Right forelimb (tissue), 1 donor: ENCODE measurements at regions not wholly inside any gene's neighbourhood (a gene's known extent, or its start where the extent isn't known, plus 50 kb on each side); places are given as distances from the start of the nearest gene placed in this dataset.

ENCODE experiments used
- DNase-seq: peaks from one replicate; pipeline ENCODE4 v3.0.0-alpha.2; 2018

- no peak for DNase-seq
These were observed 50.4 kb upstream of the SERTAD2 start for GRCh38 chr2:64704161-64704560.

DNA sequence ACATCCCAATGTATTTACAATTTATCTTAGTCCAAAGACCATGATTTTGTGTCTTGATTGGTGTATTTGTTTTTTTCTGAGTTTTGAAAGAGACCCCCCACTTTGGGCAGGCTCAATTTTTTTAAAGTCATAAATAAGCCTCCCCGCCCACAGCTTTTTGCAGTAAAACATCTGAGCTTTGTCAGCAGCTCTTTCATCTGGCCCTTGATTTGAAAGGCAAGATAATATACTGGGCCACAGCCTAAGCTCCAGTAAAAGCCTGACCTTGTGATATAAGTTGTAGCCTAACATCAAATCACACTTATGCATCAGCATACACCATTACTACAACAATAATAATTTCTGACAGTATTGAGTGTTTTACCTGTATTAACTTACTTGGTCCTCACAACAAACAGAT is 51.3 kb upstream of the SERTAD2 start:
- DNase-seq, result no peak

- no peak for DNase-seq
These were observed 53.6 kb upstream of the SERTAD2 start for GRCh38 chr2:64707276-64707675.

GRCh38 chr2:64708829-64709228 is 55.1 kb upstream of the SERTAD2 start:
- DNase-seq, result no peak

- no peak for DNase-seq
These were observed 57.6 kb upstream of the SERTAD2 start for GRCh38 chr2:64711252-64711800.

DNA sequence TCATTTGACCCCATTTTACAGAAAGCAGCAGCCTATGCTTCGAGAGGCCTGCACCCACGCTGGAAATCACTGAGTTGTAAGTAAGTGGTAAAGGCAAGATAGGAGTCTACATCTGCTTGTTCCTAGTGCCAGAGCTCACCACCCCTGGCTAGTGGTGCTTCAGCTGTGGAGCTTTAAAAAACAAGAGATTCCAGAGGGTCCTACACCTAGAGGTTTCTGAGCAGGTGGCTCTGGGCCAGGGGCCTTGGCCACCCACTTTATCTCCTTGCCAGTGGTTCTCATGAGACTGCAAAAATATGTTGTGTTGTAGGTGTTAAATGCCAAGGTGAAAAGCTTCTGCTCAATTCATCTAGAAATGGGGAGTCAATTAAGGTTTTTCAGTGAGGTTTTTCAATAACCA is 60.0 kb upstream of the SERTAD2 start:
- no peak for DNase-seq

DNA sequence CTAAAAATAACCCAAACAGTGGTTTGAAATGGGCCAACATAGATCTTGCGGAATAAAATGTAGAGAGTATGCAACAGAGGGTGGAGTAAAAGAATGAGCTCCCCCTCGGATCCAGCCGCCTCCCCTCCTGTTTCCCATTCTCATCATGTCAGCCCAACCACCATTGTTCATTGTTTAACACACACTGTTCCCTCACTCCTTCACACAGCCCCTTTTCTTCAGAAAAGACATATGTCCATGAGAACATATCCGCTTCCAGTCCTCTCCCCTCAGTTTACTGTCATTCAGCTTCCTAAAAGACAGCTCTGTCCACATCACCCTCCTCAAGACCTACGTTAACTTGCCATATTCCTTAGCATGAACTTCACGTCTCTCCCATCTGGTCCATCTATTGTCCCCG is 62.9 kb upstream of the SERTAD2 start:
- no peak for DNase-seq

DNA sequence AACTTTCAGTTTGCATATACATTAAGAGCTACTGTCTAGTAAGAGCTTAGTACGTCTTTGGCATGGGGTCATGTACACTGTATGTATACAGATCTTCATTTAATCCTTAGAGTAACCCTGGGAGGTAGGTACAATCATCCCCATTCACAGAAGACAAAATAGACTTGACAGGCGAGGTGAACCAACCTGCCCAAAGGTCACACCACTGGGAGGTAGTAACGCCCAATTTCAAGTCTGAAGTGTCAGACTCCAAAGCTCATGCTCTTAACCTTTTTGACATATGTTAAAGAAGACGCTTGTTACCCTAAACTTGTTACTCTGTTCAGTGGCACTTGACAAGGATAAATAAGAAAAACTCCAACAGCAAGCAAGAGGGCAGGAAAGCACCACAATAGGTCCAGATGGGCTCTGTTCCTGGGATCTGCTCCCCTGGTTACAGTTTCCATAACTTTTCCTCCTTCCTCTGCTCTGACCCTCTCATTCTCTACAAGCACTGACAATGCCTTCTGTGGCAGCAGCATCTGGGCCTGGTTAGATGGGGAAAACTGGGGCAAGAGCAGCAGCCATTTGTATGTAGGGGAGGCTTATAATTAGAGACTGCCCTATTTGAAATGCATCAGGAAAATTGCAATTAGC is 64.7 kb upstream of the SERTAD2 start:
- DNase-seq, result no peak

- DNase-seq, result no peak
These were observed 67.0 kb upstream of the SERTAD2 start for GRCh38 chr2:64720535-64721319.

GRCh38 chr2:64721320-64721623 is 67.6 kb upstream of the SERTAD2 start:
- no peak for DNase-seq

DNA sequence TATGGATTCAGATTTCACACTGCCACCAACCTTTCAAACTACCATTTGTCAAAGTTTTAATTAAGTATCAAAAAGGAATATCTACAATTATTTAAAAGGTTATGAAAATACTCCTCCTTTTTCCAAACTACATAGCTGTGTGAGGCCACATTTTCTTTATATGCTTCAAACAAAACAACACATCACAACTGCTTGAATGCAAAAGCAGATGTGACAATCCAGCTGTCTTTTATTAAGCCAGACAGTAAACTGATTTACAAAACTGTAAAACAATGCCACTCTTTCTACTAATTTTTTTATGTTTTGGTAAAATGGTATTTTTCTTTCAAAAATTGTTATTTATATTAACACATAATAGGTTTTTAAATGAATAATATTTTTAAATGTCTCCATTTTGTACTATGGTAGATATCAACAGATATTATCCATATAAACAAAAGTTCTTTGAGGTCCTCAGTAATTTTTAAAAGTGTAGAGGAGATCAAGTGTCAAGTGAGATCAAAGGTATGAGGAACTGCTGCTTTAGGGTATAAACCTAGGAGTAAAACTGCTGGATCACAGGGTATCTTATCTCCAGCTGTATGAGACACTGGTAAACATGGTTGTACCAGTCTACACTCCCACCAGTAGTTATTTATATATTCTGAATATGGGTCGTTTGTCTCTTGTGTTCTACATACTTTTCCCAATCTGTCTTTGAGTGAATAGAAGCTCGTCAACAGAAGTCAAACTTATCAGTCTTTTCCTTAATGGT is 68.8 kb upstream of the SERTAD2 start:
- DNase-seq, result no peak

- no peak for DNase-seq
These were observed 73.5 kb upstream of the SERTAD2 start for GRCh38 chr2:64727013-64727767.

GRCh38 chr2:64727843-64728463 is 74.2 kb upstream of the SERTAD2 start:
- DNase-seq, result no peak

DNA sequence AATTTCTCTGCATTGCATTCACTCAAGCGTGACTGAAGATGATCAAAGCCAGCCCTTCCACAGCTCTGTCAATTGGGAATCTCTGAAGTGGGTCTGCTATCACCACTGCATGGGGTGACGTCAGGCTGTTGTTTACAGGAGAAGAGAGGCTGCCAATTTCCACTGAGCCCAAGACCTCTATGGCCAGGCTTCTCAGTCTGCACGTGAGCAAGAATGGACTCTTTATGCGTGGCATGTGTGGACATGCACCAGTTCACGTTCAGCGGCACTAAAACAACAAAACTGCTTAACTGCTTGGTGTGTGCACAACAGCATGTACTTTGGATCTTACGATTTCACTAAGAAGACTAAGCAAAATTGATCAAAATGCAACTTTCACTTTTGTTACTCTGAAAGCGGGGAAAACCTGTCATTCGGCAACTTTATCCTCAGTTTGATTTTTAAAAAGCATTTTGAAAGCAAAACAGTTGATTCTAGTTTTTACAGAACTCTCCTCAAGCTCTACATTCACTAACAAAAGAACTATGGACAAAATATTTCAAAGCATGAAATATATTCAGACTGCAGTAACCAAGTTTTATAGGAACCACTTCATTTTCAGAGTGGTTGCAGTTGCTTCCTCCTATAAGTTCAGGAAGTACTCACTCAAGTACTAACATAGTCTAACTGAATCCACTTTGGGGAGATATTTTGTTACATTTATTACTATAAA is 77.0 kb upstream of the SERTAD2 start:
- peak; percentile 58 for DNase-seq

GRCh38 chr2:64731263-64731643 is 77.5 kb upstream of the SERTAD2 start:
- no peak for DNase-seq

GRCh38 chr2:64731746-64732145 is 78.0 kb upstream of the SERTAD2 start:
- DNase-seq, result no peak

GRCh38 chr2:64732146-64732545 is 78.4 kb upstream of the SERTAD2 start:
- no peak for DNase-seq

DNA sequence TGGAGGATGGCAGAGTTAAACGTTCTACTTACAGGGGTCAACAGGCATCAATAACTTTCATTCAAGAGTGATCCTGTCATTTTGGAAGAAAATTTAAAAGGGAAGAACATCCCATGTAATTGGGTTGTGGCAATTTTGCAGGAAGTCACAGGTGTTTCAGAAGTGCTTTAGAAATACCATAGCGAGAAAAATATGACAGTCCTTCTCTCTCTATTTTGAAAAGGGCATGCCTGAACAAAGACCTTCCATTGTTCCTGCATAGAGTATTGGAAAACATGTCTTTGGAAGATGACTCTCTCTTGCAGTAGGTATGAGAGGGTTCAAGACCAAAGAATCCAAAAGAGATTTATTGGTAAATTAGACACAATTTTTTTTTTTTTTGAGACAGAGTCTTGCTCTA is 81.8 kb upstream of the SERTAD2 start:
- no peak for DNase-seq

DNA sequence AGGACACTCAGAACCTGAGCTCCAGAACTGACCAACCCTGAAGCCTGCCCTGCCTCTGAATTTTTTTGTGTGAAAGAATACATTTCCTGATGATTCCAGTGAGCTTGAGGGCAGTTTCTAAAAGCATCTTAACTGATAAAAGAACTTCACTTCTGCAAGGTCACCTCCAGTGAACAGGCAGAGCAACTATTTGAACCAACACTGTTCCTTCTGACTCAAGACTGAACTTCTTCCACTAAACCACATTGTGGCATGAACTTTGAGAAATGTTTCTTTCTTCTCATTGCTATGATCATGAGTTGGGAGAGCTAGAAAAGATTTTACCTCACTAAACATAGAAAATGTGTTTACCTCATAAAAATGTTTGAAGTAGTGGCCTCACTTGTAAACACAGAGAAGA is 83.8 kb upstream of the SERTAD2 start:
- no peak for DNase-seq

DNA sequence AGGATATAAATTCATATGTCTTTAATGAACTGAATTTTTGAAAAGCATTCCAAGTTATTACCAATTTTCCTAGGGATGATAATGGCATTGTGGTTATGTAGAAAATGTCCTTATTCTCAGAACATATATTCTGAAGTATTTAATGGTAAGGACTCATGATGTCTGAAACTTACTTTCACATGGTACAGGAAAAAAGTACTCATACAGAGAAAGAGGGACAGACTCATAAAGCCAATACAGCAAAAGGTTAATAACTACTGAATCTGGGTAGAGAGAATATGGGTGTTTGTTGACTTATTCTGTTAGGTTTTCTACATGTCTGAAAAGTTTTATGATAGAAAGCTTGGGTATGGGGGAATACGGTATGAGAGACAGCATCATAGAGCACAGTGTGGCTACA is 84.3 kb upstream of the SERTAD2 start:
- no peak for DNase-seq

GRCh38 chr2:64742678-64743077 is 89.0 kb upstream of the SERTAD2 start:
- no peak for DNase-seq

DNA sequence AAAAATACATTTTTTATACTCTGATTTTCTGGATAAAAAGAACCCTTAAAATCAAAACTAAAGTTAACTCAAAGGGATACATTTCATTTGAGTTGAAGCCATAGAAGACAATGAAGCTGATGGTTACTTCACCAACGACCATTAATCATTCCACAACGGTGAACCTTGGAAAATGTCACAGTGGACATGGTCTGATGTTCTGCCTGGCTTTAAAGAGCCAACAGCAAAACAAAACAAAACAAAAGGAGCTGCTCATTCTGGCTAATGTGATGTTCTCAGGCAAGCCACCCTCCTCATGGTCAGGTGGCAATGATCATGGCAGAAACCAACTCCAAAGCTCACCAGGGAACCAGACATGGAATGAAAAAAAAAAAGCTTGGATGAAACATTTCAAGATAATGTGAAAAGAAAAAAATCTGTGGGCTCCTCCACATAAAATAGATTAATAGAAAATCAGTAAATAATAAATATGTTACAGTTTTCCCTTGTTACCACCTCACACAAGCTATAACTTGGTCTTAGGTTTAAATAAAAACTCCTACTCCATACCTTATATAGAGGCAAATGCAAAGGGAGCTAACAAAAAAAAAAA is 90.1 kb upstream of the SERTAD2 start:
- no peak for DNase-seq
